NOMO-1 treated with DMSO at 0.1 percent for 48 hours (cell line): ENCODE measurements at regions not wholly inside any gene's neighbourhood (a gene's known extent, or its start where the extent isn't known, plus 50 kb on each side); places are given as distances from the start of the nearest gene placed in this dataset.
"Not testable (repeated sequence)": the region's sequence is repeated elsewhere in the genome, so short reads cannot be mapped to it uniquely, and the experiment has no call there.

Source experiments
- DNase-seq: peaks from one replicate; lab custom pipeline; 2025; ENCODE audit not compliant: unreplicated experiment; lab: John Stamatoyannopoulos, UW

- DNase-seq = no peak
These were observed 133.7 kb downstream of the ATL2 start for GRCh38 chr2:38243186-38243880.

- DNase-seq = no peak
These were observed 137.6 kb downstream of the ATL2 start for GRCh38 chr2:38239452-38239851.

GRCh38 chr2:38238705-38239104 lies 138.4 kb downstream of the ATL2 start:
- not testable (repeated sequence) for DNase-seq

GRCh38 chr2:38237311-38237710 lies 139.8 kb downstream of the ATL2 start:
- DNase-seq = no peak

GRCh38 chr2:38233231-38233983 lies 143.7 kb downstream of the ATL2 start:
- DNase-seq = no peak

GRCh38 chr2:38232454-38232853 lies 144.6 kb downstream of the ATL2 start:
- DNase-seq = no peak

GRCh38 chr2:38230756-38231155 lies 146.3 kb downstream of the ATL2 start:
- DNase-seq = no peak

- DNase-seq = no peak
These were observed 148.3 kb downstream of the ATL2 start for GRCh38 chr2:38228753-38229152.

GRCh38 chr2:38224821-38225437 lies 149.0 kb upstream of the CYP1B1 start:
- DNase-seq = no peak

- DNase-seq = no peak
These were observed 148.2 kb upstream of the CYP1B1 start for GRCh38 chr2:38224181-38224580.

- DNase-seq = no peak
These were observed 147.3 kb upstream of the CYP1B1 start for GRCh38 chr2:38223256-38223655.

GRCh38 chr2:38220164-38220563 lies 144.2 kb upstream of the CYP1B1 start:
- no peak for DNase-seq

GRCh38 chr2:38218995-38219394 lies 143.0 kb upstream of the CYP1B1 start:
- DNase-seq = no peak

GRCh38 chr2:38218591-38218991 lies 142.6 kb upstream of the CYP1B1 start:
- no peak for DNase-seq

- DNase-seq = no peak
These were observed 141.6 kb upstream of the CYP1B1 start for GRCh38 chr2:38217401-38218188.

GRCh38 chr2:38216886-38217285 lies 140.9 kb upstream of the CYP1B1 start:
- DNase-seq = no peak

GRCh38 chr2:38215993-38216392 lies 140.0 kb upstream of the CYP1B1 start:
- no peak for DNase-seq

GRCh38 chr2:38215522-38215921 lies 139.6 kb upstream of the CYP1B1 start:
- no peak for DNase-seq

GRCh38 chr2:38214209-38214717 lies 138.3 kb upstream of the CYP1B1 start:
- no peak for DNase-seq

GRCh38 chr2:38213619-38214167 lies 137.7 kb upstream of the CYP1B1 start:
- DNase-seq = no peak

GRCh38 chr2:38212312-38212711 lies 136.4 kb upstream of the CYP1B1 start:
- DNase-seq = no peak
